Spleen (tissue), 11 donors: ENCODE measurements at regions not wholly inside any gene's neighbourhood (a gene's known extent, or its start where the extent isn't known, plus 50 kb on each side); places are given as distances from the start of the nearest gene placed in this dataset.

Experiments
- DNase-seq: peaks from one replicate; pipeline ENCODE4 v3.0.0-alpha.2; 2020
- H3K27ac ChIP-seq, 8 donors: fragments of 200-600 bp; sonication (generic) in 7 of 8; 1 replicate in 4 of 8; 2 replicates in 4 of 8; pipeline versions ENCODE4 v1.5.0 to v1.8.0; 2016 to 2021; ENCODE audit warnings: inconsistent platforms in 4 of 8, mild to moderate bottlenecking in 4 of 8, moderate library complexity in 1 of 8
- H3K27me3 ChIP-seq, 7 donors: fragments of 200-600 bp; sonication (generic) in 6 of 7; replicated peaks in 1 of 7; 1 replicate in 4 of 7; 2 replicates in 3 of 7; pipeline versions ENCODE4 v1.5.0 to v1.8.0; 2016 to 2021; ENCODE audit warnings: inconsistent platforms in 3 of 7, mild to moderate bottlenecking in 1 of 7
- H3K36me3 ChIP-seq, 6 donors: fragments of 200-600 bp; sonication (generic) in 5 of 6; 1 replicate in 4 of 6; 2 replicates in 2 of 6; pipeline versions ENCODE4 v1.5.0 to v1.8.0; 2016 to 2021; ENCODE audit warnings: inconsistent platforms in 2 of 6
- H3K4me1 ChIP-seq, 6 donors: fragments of 200-600 bp; sonication (generic) in 5 of 6; 1 replicate in 3 of 6; 2 replicates in 3 of 6; pipeline versions ENCODE4 v1.5.0 to v1.8.0; 2016 to 2021; ENCODE audit warnings: inconsistent platforms in 3 of 6
- H3K4me3 ChIP-seq, 8 donors: fragments of 200-600 bp; sonication (generic) in 7 of 8; 1 replicate in 4 of 8; 2 replicates in 4 of 8; pipeline versions ENCODE4 v1.5.0 to v1.8.0; 2016 to 2021; ENCODE audit warnings: inconsistent platforms in 4 of 8, mild to moderate bottlenecking in 4 of 8, moderate library complexity in 2 of 8
- H3K9me3 ChIP-seq, 8 donors: fragments of 200-600 bp; sonication (generic) in 7 of 8; 1 replicate in 4 of 8; 2 replicates in 4 of 8; pipeline versions ENCODE4 v1.5.0 to v1.8.0; 2016 to 2021; ENCODE audit warnings: inconsistent platforms in 4 of 8
- POLR2A ChIP-seq, 3 donors: fragments of 450-650 bp; IDR thresholded peaks; one replicate each; pipeline ENCODE4 v1.5.1; 2017; ENCODE audit warnings: antibody characterized with exemption in 3 of 3, mild to moderate bottlenecking in 1 of 3
- POLR2AphosphoS5 ChIP-seq, 3 donors: sonication (generic); formaldehyde crosslinking; IDR thresholded peaks; one replicate each; pipeline ENCODE4 v1.5.1; 2017; ENCODE audit warnings: antibody characterized with exemption in 3 of 3
- WGBS, 5 donors: extraction: QIAGEN DNeasy Blood & Tissue Kit in 3 of 5; methylation state at CpG; one replicate each; pipeline versions ENCODE4 v1.1.5 to v1.1.7; 2013 to 2018; 5-methylcytosine and 5-hydroxymethylcytosine counted together
- intact Hi-C: fragments of 100-400 bp; cut with DNase I; formaldehyde crosslinking; loops from one replicate; pipeline ENCODE4 v1.15.0; 2023; ENCODE audit warnings: low total_unique reads
- small RNA-seq, 4 donors: library from RNA; depleted of rRNA; stranded (forward); fragments of <200 nt; gene quantifications; one replicate each; pipeline ENCODE3, GENCODE V24; 2016
- TF ChIP-seq, protein P1 (sequence below), 11 experiments: fragments of 200-600 bp in 7 of 11; fragments of 450-650 bp in 4 of 11; sonication (generic) in 4 of 11; IDR thresholded peaks in 8 of 11; conservative IDR thresholded peaks in 3 of 11; 1 replicate in 7 of 11; 2 replicates in 4 of 11; pipeline versions ENCODE4 v1.4.0 to v1.8.0; 2016 to 2021; ENCODE audit warnings: antibody characterized with exemption in 11 of 11, inconsistent platforms in 4 of 11, mild to moderate bottlenecking in 1 of 11
- donor health status: healthy with polysubstance abuse.
- donor health status: DM: no; HTN: no; CAD: no; lungs with moderate emphysema.
- donor health status: DM: no; HTN: no; CAD: no.
- donor health status: Bipolar disorder and iron deficiency.
- donor health status: healthy.
- donor health status: DM: no; HTN: no; CAD: no.
- donor health status: DM: yes; HTN: yes; CAD: no.

DNA sequence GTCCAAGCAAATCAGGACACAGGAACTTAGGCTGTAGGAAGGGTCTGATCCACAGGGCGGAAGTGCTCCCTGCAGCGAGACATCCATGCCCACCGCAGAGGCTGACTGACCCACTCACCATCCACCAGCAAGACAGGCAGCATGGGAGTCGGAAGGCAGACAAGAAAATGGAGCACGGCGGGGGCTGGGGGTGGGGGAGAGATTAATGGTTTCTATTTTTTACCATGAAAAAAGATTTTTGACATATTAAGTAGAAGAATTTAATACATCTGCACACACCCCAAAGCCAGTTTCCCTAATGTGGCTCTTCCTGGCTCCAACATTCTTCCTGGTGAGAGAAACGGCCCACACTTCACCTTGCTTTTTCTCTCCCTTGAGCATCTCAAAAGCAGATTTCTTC, 55.1 kb upstream of the ST8SIA3 start:
- Histone ChIP-seq H3K9me3 (no peaks in the 10 kb centered on the region), H3K4me1 (no peaks in the 10 kb centered on the region), H3K4me3 (no peak overlapping the region), H3K36me3 (no peaks in the 10 kb centered on the region), H3K27me3 (peaks cover 0 to 29% (median 0%) of the 10 kb centered on the region in 7 donors), H3K27ac (no peak overlapping the region)
- intact Hi-C loops, result no loop called here
- TF ChIP-seq POLR2AphosphoS5 (IDR thresholded peaks at IDR 0.05), result no peak
- TF ChIP-seq, protein P1, sequence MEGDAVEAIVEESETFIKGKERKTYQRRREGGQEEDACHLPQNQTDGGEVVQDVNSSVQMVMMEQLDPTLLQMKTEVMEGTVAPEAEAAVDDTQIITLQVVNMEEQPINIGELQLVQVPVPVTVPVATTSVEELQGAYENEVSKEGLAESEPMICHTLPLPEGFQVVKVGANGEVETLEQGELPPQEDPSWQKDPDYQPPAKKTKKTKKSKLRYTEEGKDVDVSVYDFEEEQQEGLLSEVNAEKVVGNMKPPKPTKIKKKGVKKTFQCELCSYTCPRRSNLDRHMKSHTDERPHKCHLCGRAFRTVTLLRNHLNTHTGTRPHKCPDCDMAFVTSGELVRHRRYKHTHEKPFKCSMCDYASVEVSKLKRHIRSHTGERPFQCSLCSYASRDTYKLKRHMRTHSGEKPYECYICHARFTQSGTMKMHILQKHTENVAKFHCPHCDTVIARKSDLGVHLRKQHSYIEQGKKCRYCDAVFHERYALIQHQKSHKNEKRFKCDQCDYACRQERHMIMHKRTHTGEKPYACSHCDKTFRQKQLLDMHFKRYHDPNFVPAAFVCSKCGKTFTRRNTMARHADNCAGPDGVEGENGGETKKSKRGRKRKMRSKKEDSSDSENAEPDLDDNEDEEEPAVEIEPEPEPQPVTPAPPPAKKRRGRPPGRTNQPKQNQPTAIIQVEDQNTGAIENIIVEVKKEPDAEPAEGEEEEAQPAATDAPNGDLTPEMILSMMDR (IDR thresholded peaks at IDR 0.05 in 8 of 11, conservative IDR thresholded peaks at IDR 0.05 in 3 of 11), result no peak
- no peak for TF ChIP-seq POLR2A (IDR thresholded peaks at IDR 0.05)
- DNase-seq, result no peak
- WGBS, 5 donors, result 82 to 87% (median 86%) methylated on average over 7 of the region's 7 CpGs

DNA sequence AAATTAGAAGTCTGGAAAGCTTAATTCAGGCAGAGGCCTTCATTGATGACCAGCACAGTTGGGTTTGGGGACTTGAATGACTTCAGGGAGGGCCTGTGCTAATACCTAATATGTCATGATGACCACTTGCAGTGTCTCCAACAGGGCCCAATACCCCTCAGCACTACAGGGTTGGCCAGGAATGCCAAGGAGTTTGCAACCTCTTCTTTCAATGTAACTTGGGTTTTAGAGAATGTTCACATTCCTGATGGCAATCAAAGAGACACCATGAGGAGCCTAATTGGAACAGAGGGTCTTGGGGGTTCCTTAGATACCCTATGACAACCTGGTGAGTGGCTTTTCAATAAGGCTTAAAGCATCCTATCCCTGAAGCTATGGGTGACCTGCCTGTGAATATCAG, 52.4 kb upstream of the ST8SIA3 start:
- H3K27ac ChIP-seq, result no peak overlapping the region
- no peaks in the 10 kb centered on the region for H3K36me3 ChIP-seq
- H3K4me1 ChIP-seq, result no peaks in the 10 kb centered on the region
- no peak for DNase-seq
- H3K4me3 ChIP-seq, result no peak overlapping the region
- peaks cover 0 to 29% (median 0%) of the 10 kb centered on the region in 7 donors for H3K27me3 ChIP-seq
- TF ChIP-seq, protein P1 (IDR thresholded peaks at IDR 0.05 in 8 of 11, conservative IDR thresholded peaks at IDR 0.05 in 3 of 11), result no peak
- no peak for TF ChIP-seq POLR2A (IDR thresholded peaks at IDR 0.05)
- no peak for TF ChIP-seq POLR2AphosphoS5 (IDR thresholded peaks at IDR 0.05)
- H3K9me3 ChIP-seq, result no peaks in the 10 kb centered on the region
- intact Hi-C loops, result no loop called here

DNA sequence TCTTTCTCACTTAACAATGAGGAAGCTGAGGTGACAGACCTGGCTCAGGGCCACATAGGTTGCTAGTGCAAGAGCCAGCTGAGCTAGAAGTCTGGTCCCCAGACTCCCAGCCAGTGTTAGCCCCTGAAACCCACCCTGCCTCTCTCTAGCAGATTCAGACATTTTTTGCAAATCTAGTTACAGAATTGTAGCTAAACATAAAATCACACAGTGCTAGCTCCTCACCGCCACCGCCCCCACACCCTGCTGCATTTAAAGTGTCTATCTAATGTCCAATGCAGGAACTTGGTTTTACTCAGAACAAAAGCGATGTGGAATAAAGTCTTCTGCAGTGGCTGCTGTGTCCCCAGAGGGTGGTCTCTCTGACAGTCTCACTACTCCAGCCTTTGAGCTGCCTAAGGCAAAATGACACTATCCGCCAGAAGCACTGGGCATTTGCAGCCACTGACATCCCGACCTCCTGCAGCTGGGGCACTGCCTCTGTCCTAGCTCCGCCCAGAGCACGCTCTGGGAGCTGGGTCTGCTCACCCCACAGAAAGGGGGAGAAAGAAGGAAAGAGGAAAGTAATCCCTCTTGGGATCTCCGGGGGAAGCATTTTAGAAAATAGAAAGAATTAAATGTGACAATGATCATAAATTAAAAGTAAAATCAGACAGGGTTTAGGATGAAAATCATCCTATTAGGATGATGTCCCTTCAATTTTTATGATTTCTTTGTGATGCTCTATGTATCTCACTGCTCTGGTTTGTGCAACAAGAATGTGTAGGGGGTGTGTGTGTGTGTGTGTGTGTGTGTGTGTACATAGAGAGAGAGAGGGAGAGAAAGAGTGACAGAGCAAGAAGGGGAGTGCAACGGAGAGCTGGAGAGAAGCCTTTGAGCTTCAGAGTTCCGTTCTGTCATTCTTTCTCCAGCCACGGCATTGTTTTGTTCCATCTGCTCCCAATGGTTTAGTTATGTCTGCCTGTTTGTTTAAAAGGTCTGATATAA, 50.5 kb upstream of the ST8SIA3 start:
- DNase-seq, result no peak
- intact Hi-C loops, result no loop called here
- peaks cover 0 to 29% (median 0%) of the 10 kb centered on the region in 7 donors for H3K27me3 ChIP-seq
- H3K27ac ChIP-seq, result no peak overlapping the region
- no peak for TF ChIP-seq POLR2A (IDR thresholded peaks at IDR 0.05)
- no peak for TF ChIP-seq POLR2AphosphoS5 (IDR thresholded peaks at IDR 0.05)
- 43 to 60% (median 52%) methylated on average over 11 of the region's 11 CpGs for WGBS, 5 donors
- no peaks in the 10 kb centered on the region for H3K9me3 ChIP-seq
- no peaks in the 10 kb centered on the region for H3K4me1 ChIP-seq
- no peaks in the 10 kb centered on the region for H3K36me3 ChIP-seq
- no peak overlapping the region for H3K4me3 ChIP-seq

Small RNA genes in the stretch of these regions (small RNA-seq; reads per million reads assigned to genes)
- gene RNU6-737P, result 0 reads per million in 4 donors
